Esophagus muscularis mucosa (tissue), 3 donors: ENCODE measurements at regions not wholly inside any gene's neighbourhood (a gene's known extent, or its start where the extent isn't known, plus 50 kb on each side); places are given as distances from the start of the nearest gene placed in this dataset.

Source experiments
- POLR2AphosphoS5 ChIP-seq, 2 donors: sonication (generic); formaldehyde crosslinking; IDR thresholded peaks; one replicate each; pipeline ENCODE4 v1.6.1; 2017; ENCODE audit warnings: antibody characterized with exemption in 2 of 2
- TF ChIP-seq, protein P1 (sequence below), 3 experiments: fragments of 200-600 bp in 2 of 3; fragments of 450-650 bp in 1 of 3; sonication (generic) in 2 of 3; IDR thresholded peaks; one replicate each; pipeline ENCODE4 v1.5.1; 2017 to 2019; ENCODE audit warnings: antibody characterized with exemption in 3 of 3, mild to moderate bottlenecking in 2 of 3, moderate library complexity in 1 of 3

DNA sequence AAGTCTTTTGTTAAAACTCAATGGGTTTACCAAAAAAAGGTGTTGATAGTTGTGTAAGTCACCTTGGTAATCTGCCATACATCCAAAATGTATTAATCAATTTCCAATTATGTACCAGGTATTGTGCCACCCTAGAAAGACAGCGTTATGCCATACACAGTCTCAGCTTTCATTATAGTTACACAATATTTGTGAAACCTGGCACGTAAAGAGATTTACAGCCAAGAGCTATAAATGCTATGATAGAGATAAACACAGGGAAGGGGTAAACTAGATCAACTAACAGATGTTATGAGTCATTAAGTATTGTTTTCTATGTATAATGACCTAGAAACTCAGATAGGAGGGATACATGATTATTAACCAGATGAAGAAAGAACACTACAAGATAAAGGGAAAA lies 725.6 kb upstream of the SLITRK5 start:
- TF ChIP-seq, protein P1, sequence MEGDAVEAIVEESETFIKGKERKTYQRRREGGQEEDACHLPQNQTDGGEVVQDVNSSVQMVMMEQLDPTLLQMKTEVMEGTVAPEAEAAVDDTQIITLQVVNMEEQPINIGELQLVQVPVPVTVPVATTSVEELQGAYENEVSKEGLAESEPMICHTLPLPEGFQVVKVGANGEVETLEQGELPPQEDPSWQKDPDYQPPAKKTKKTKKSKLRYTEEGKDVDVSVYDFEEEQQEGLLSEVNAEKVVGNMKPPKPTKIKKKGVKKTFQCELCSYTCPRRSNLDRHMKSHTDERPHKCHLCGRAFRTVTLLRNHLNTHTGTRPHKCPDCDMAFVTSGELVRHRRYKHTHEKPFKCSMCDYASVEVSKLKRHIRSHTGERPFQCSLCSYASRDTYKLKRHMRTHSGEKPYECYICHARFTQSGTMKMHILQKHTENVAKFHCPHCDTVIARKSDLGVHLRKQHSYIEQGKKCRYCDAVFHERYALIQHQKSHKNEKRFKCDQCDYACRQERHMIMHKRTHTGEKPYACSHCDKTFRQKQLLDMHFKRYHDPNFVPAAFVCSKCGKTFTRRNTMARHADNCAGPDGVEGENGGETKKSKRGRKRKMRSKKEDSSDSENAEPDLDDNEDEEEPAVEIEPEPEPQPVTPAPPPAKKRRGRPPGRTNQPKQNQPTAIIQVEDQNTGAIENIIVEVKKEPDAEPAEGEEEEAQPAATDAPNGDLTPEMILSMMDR (IDR thresholded peaks at IDR 0.05), result no peak
- TF ChIP-seq POLR2AphosphoS5 (IDR thresholded peaks at IDR 0.05), result no peak
